Liver (tissue), 8 donors: ENCODE measurements at regions not wholly inside any gene's neighbourhood (a gene's known extent, or its start where the extent isn't known, plus 50 kb on each side); places are given as distances from the start of the nearest gene placed in this dataset.

ENCODE experiments used
- DNase-seq: peaks from one replicate; pipeline ENCODE4 v3.0.0-alpha.2; 2017; ENCODE audit warnings: low spot score
- H3K27ac ChIP-seq, 2 donors: one replicate each; pipeline ENCODE4 v1.7.0; 2013; ENCODE audit warnings: inconsistent platforms in 2 of 2, low read length in 2 of 2, control low read depth in 1 of 2, low read depth in 1 of 2, mild to moderate bottlenecking in 1 of 2
- H3K27me3 ChIP-seq, 4 donors: one replicate each; pipeline versions ENCODE4 v1.6.1 to v1.7.0; 2013; ENCODE audit warnings: low read length in 3 of 4, inconsistent platforms in 1 of 4, mild to moderate bottlenecking in 1 of 4, moderate library complexity in 1 of 4; ENCODE audit not compliant: control insufficient read depth in 4 of 4, insufficient read depth in 4 of 4
- H3K36me3 ChIP-seq, 4 donors: one replicate each; pipeline versions ENCODE4 v1.6.1 to v1.7.0; 2013; ENCODE audit warnings: low read length in 3 of 4, mild to moderate bottlenecking in 3 of 4, low read depth in 1 of 4, moderate library complexity in 1 of 4; ENCODE audit not compliant: control insufficient read depth in 4 of 4, insufficient read depth in 3 of 4
- H3K4me1 ChIP-seq, 4 donors: one replicate each; pipeline versions ENCODE4 v1.6.1 to v1.7.0; 2013; ENCODE audit warnings: low read length in 3 of 4, mild to moderate bottlenecking in 3 of 4, moderate library complexity in 1 of 4; ENCODE audit not compliant: control insufficient read depth in 4 of 4, insufficient read depth in 4 of 4
- H3K4me3 ChIP-seq, 3 donors: one replicate each; pipeline versions ENCODE4 v1.6.1 to v1.7.0; 2013; ENCODE audit warnings: low read length in 3 of 3, control low read depth in 1 of 3, low read depth in 1 of 3, mild to moderate bottlenecking in 1 of 3
- H3K9ac ChIP-seq, 2 donors: one replicate each; pipeline ENCODE4 v1.7.0; 2013; ENCODE audit warnings: low read length in 2 of 2, mild to moderate bottlenecking in 2 of 2, moderate library complexity in 2 of 2, control low read depth in 1 of 2, low read depth in 1 of 2
- H3K9me3 ChIP-seq, 4 donors: one replicate each; pipeline versions ENCODE4 v1.6.1 to v1.7.0; 2013; ENCODE audit warnings: low read length in 3 of 4; ENCODE audit not compliant: control insufficient read depth in 4 of 4
- ATF3 ChIP-seq: IDR thresholded peaks from 2 replicates; pipeline ENCODE4 v1.6.1; 2016; ENCODE audit warnings: antibody characterized with exemption
- CTCF ChIP-seq: fragments of 150-350 bp; IDR thresholded peaks from 2 replicates; pipeline ENCODE4 v1.5.1; 2017; ENCODE audit warnings: improper control_type of control experiment, low read depth, low read length; ENCODE audit not compliant: missing input control
- EGR1 ChIP-seq, 2 donors: IDR thresholded peaks; 2 replicates each; pipeline ENCODE4 v1.6.1; 2016 to 2018; ENCODE audit warnings: antibody characterized with exemption in 2 of 2, low read depth in 2 of 2
- FOXA1 ChIP-seq: IDR thresholded peaks from 2 replicates; pipeline ENCODE4 v1.6.1; 2016; ENCODE audit warnings: antibody characterized with exemption
- FOXA2 ChIP-seq: IDR thresholded peaks from 2 replicates; pipeline ENCODE4 v1.6.1; 2016; ENCODE audit warnings: antibody characterized with exemption
- GABPA ChIP-seq, 2 donors: IDR thresholded peaks in 1 of 2; conservative IDR thresholded peaks in 1 of 2; 2 replicates each; pipeline ENCODE4 v1.6.1; 2016; ENCODE audit warnings: antibody characterized with exemption in 2 of 2, mild to moderate bottlenecking in 1 of 2, moderate library complexity in 1 of 2
- HNF4A ChIP-seq, 2 donors: conservative IDR thresholded peaks; 2 replicates each; pipeline ENCODE4 v1.6.1; 2016; ENCODE audit warnings: antibody characterized with exemption in 2 of 2, mild to moderate bottlenecking in 2 of 2
- HNF4G ChIP-seq: IDR thresholded peaks from 2 replicates; pipeline ENCODE4 v1.6.1; 2016; ENCODE audit warnings: antibody characterized with exemption
- JUND ChIP-seq, 2 donors: IDR thresholded peaks; 2 replicates each; pipeline ENCODE4 v1.6.1; 2016; ENCODE audit warnings: antibody characterized with exemption in 2 of 2
- MAX ChIP-seq: IDR thresholded peaks from 2 replicates; pipeline ENCODE4 v1.6.1; 2016; ENCODE audit warnings: antibody characterized with exemption
- NR2F2 ChIP-seq: IDR thresholded peaks from 2 replicates; pipeline ENCODE4 v1.6.1; 2016; ENCODE audit warnings: antibody characterized with exemption
- RAD21 ChIP-seq, 2 donors: IDR thresholded peaks; 2 replicates each; pipeline ENCODE4 v1.6.1; 2016; ENCODE audit warnings: antibody characterized with exemption in 2 of 2, mild to moderate bottlenecking in 2 of 2
- REST ChIP-seq: IDR thresholded peaks from 2 replicates; pipeline ENCODE4 v1.6.1; 2016; ENCODE audit warnings: antibody characterized with exemption, mild to moderate bottlenecking
- RXRA ChIP-seq, 2 donors: IDR thresholded peaks; 2 replicates each; pipeline ENCODE4 v1.6.1; 2017 to 2018; ENCODE audit warnings: antibody characterized with exemption in 2 of 2, mild to moderate bottlenecking in 1 of 2
- SP1 ChIP-seq: IDR thresholded peaks from 2 replicates; pipeline ENCODE4 v1.6.1; 2018; ENCODE audit warnings: antibody characterized with exemption, mild to moderate bottlenecking
- TAF1 ChIP-seq: conservative IDR thresholded peaks from 2 replicates; pipeline ENCODE4 v1.6.1; 2016; ENCODE audit warnings: antibody characterized with exemption, mild to moderate bottlenecking
- YY1 ChIP-seq: IDR thresholded peaks from 2 replicates; pipeline ENCODE4 v1.6.1; 2016; ENCODE audit warnings: antibody characterized with exemption, mild to moderate bottlenecking
- ZBTB33 ChIP-seq: IDR thresholded peaks from 2 replicates; pipeline ENCODE4 v1.6.1; 2016; ENCODE audit warnings: antibody characterized with exemption
- WGBS: extraction: QIAGEN DNeasy Blood & Tissue Kit; methylation state at CpG from one replicate; pipeline ENCODE4 v1.1.7; 2013; 5-methylcytosine and 5-hydroxymethylcytosine counted together
- donor health status: healthy.
- donor health status: healthy.
- donor health status: healthy.
- donor health status: healthy.
- donor health status: healthy.

- TF ChIP-seq CTCF (no peak), GABPA (IDR thresholded peaks at IDR 0.05 in 1 of 2, conservative IDR thresholded peaks at IDR 0.05 in 1 of 2) (no peak), FOXA1 (no peak), RXRA (IDR thresholded peaks at IDR 0.05) (no peak), FOXA2 (no peak), YY1 (no peak), TAF1 (no peak), MAX (no peak), ATF3 (no peak), RAD21 (IDR thresholded peaks at IDR 0.05) (no peak), ZBTB33 (no peak), NR2F2 (no peak), EGR1 (IDR thresholded peaks at IDR 0.05; ENCODE audit: low read depth in 2 of 2) (no peak), REST (no peak), SP1 (no peak), JUND (IDR thresholded peaks at IDR 0.05) (no peak), HNF4G (no peak), HNF4A (conservative IDR thresholded peaks at IDR 0.05) (no peak)
- 89% methylated on average over 1 of the region's 1 CpG for WGBS
Measured at GRCh38 chr7:124379296-124379695, 346.4 kb upstream of the TMEM229A start.

GRCh38 chr7:124376111-124376510, 343.2 kb upstream of the TMEM229A start:
- Histone ChIP-seq H3K27ac (no peak overlapping the region), H3K9me3 (no peaks in the 10 kb centered on the region), H3K36me3 (no peaks in the 10 kb centered on the region), H3K4me1 (no peaks in the 10 kb centered on the region), H3K27me3 (no peaks in the 10 kb centered on the region), H3K4me3 (no peak overlapping the region), H3K9ac (no peak overlapping the region)
- no peak for DNase-seq
- no peak for TF ChIP-seq RAD21 (IDR thresholded peaks at IDR 0.05)
- TF ChIP-seq HNF4G, result no peak
- no peak for TF ChIP-seq GABPA (IDR thresholded peaks at IDR 0.05 in 1 of 2, conservative IDR thresholded peaks at IDR 0.05 in 1 of 2)
- TF ChIP-seq SP1, result no peak
- no peak for TF ChIP-seq EGR1 (IDR thresholded peaks at IDR 0.05; ENCODE audit: low read depth in 2 of 2)
- no peak for TF ChIP-seq HNF4A (conservative IDR thresholded peaks at IDR 0.05)
- TF ChIP-seq FOXA2, result no peak
- no peak for TF ChIP-seq NR2F2
- TF ChIP-seq JUND (IDR thresholded peaks at IDR 0.05), result no peak
- 55% methylated on average over 4 of the region's 4 CpGs for WGBS

More at GRCh38 chr7:124379296-124379695, 346.4 kb upstream of the TMEM229A start:
- H3K4me3 ChIP-seq, result no peak overlapping the region
- H3K9me3 ChIP-seq, result no peaks in the 10 kb centered on the region
- no peak overlapping the region for H3K27ac ChIP-seq
- no peaks in the 10 kb centered on the region for H3K27me3 ChIP-seq
- no peaks in the 10 kb centered on the region for H3K4me1 ChIP-seq
- H3K36me3 ChIP-seq, result no peaks in the 10 kb centered on the region
- DNase-seq, result no peak
- H3K9ac ChIP-seq, result no peak overlapping the region
